MM.1S (cell line): ENCODE measurements at regions not wholly inside any gene's neighbourhood (a gene's known extent, or its start where the extent isn't known, plus 50 kb on each side); places are given as distances from the start of the nearest gene placed in this dataset.

Experiments
- CTCF ChIP-seq: fragments of 300-600 bp; sonication (generic); IDR thresholded peaks from 2 replicates; pipeline ENCODE4 v1.5.1; 2016; ENCODE audit warnings: antibody characterized with exemption, low read length, mixed read lengths
- EZH2 ChIP-seq: fragments of 300-600 bp; sonication (generic); optimal IDR thresholded peaks from 2 replicates; pipeline ENCODE3; 2017; ENCODE audit warnings: low read depth, mild to moderate bottlenecking, antibody characterized with exemption, low read length, mixed read lengths

GRCh38 chr10:3948843-3949242 is 163.8 kb upstream of the KLF6 start:
- no peak for TF ChIP-seq CTCF
- TF ChIP-seq EZH2 = no peak
